ENCODE measurements at regions not wholly inside any gene's neighbourhood (a gene's known extent, or its start where the extent isn't known, plus 50 kb on each side); places are given as distances from the start of the nearest gene placed in this dataset.

GRCh38 chr5:100017520-100018262 lies 517.5 kb upstream of the FAM174A start:
- TF ChIP-seq CTCF (IDR thresholded peaks at IDR 0.05): no peak
- TF ChIP-seq POLR2A (IDR thresholded peaks at IDR 0.05): no peak
